Umbilical cord (tissue), 1 donor: ENCODE measurements at regions not wholly inside any gene's neighbourhood (a gene's known extent, or its start where the extent isn't known, plus 50 kb on each side); places are given as distances from the start of the nearest gene placed in this dataset.

Experiments
- DNase-seq: peaks from one replicate; pipeline ENCODE4 v3.0.0-alpha.2; 2015; ENCODE audit warnings: low spot score

GRCh38 chr22:25366876-25367466 is 147.5 kb downstream of the CRYBB2 start:
- no peak for DNase-seq

GRCh38 chr22:25367756-25368155 is 148.3 kb downstream of the CRYBB2 start:
- no peak for DNase-seq

DNA sequence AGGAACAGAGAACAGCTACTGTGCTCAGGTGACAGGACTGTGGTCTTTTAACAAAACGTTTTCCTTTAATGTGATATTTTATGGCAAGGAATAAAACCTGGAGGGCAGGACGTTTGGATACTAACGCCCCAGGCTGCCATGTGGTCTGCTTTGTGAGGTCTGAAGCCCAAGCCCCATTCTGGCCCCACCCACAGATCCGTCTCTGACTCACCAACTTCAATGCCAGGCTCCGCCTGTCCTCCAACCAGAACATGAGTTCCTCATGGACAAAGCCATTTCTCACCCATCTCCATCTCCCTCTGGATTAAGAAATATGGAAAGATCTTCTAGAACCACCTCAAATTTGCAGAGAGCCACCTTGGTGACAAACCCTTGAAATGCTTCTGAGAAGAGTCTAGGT is 148.8 kb downstream of the CRYBB2 start:
- DNase-seq, result peak; percentile 36

DNA sequence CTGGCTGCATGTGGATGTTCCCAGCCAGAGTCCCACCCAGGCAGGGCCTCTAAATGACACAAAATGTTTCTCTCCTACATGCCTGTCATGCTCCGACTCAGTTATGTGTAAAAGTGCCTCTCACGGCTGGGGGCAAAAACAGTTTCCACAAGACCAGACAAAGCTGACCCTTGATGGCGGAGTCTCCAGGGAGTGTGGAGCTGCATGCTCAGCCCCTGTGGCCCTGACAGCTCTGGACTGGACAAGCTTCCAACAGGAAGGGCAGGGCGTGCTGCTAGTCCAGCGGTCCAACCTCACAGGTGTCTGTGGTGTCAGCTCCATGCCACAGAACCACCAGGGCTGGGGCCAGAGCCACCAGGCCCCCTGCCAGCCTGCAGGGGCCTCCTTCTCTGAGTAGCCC is 149.6 kb downstream of the CRYBB2 start:
- no peak for DNase-seq

- no peak for DNase-seq
These were observed 150.9 kb downstream of the CRYBB2 start for GRCh38 chr22:25370322-25370721.

DNA sequence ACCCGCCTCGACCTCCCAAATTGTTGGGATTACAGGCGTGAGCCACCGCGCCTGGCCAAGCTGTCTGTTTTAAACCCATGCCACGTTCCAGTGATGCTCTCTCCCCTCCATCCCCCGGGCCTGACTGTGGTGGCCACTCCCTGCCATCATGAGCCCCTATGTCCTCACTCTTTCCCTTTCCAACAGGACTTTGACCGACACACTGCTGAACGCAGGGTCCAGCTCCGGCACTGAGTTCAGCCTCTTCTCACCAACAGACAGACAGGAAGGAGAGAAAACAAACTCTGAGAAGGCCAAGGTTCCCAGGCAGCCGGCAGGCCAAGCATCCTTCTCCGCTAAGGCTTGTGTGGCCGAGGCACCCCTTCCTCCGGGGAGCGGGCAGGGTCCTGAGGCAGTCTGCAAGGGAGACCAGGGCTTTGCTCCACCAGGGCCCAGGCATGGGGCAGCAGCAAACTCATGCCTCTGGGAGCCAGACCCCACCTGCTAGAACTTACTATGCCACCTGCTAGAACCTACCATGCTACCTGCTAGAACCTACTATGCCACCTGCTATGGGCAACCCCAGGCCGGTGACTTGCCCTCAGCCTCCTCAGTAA is 152.7 kb downstream of the CRYBB2 start:
- no peak for DNase-seq

DNA sequence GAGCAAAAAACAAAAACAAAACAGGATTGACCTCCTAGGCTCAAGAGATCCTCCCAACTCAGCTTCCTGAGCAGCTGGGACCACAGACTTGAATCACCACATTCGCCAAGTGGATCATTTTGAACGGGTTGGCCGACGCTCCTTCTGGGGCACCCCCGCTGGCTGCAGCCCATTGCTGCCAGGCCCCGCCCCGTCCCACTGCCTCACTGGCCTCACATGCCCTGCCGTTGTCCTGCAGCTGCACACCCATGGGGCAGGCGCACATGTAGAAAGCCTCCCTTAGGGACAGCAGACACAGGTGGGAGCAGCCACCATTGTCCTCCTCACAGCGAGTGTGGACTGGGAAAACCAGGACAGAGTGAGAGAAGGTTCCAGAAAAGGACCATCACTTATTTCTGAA is 154.5 kb downstream of the CRYBB2 start:
- no peak for DNase-seq

DNA sequence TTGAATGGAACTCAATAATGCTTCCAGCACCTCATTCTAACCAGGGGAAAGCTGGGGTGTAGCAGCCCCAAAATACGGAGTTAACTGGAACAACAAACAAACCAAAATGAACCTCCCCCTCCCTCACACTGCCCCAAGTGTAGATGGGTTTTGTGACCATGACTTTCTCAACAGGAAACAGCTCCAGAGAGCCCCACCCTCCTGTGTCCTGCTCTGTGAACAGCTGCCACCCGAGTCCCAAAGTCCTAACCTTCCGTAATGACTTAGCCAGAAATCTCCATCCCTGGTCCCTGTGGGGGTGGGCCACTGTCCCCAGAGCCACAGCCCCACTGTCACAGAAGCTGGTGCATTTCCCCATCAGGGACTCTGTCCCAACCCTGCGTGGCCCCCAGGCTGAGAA is 155.4 kb downstream of the CRYBB2 start:
- no peak for DNase-seq

- no peak for DNase-seq
These were observed 156.2 kb downstream of the CRYBB2 start for GRCh38 chr22:25375683-25376082.

GRCh38 chr22:25377699-25378098 is 158.3 kb downstream of the CRYBB2 start:
- DNase-seq, result no peak

- DNase-seq, result no peak
These were observed 160.8 kb downstream of the CRYBB2 start for GRCh38 chr22:25380122-25380747.

- DNase-seq, result no peak
These were observed 163.3 kb downstream of the CRYBB2 start for GRCh38 chr22:25382762-25383161.

DNA sequence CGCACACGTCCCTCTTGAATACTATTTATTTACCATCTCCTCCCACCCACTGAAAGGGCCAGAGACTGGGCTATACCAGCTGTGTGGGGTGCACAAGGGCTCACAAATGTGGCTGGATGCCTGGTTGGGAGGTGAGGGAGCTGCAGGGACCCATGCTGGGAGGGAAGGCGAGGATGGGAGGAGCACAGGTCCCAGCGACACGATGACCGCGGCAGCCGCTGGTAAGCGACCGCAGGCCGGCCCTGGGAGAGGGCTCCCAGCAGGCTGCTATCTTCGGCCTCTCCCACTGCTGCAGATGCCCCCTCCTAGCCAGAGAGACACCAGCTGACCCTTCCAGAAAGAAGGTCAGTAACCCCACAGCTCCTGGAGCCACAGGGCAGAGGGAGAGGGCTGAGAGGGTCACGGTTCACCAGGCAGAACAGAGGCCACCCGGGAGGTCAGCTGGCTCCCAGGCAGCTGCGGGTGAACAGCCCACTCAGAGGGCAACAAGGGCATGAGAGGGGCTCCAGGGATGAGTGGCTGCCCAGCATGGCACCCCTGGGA is 163.9 kb downstream of the CRYBB2 start:
- no peak for DNase-seq

GRCh38 chr22:25383892-25384291 is 164.5 kb downstream of the CRYBB2 start:
- DNase-seq, result no peak

- DNase-seq, result no peak
These were observed 167.1 kb downstream of the CRYBB2 start for GRCh38 chr22:25386538-25386884.

- no peak for DNase-seq
These were observed 169.0 kb downstream of the CRYBB2 start for GRCh38 chr22:25388415-25388814.

DNA sequence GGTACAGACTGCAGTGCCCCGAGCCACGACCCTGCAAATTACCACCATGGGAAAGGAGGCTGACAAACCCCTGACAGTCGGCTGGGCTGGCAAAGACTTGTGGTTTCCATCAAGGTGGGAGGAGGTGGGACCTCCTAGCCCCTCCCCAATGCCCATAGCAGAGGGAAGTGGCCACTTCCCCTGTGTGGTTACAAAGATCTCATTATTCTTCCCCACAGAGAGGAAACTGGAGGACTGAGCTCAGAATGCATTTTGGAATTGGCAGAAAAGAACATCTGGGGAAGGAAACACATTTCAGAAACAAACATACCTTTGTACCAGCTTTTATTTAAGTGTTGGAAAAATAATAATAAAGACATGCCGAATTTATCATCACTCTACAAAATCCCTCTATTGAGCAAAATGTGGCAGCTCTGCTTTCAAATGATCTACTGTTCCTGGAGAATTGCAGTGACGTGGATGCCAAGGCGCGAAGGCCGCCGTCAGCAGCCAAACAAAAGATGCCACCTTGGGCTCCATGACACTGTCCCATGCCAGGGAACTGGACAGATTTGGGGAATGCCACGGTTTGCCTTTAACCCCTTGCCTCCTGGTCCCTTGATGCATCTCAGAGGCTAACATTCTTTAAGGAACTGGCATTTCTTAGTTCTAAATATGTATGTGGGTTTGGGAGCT is 169.6 kb downstream of the CRYBB2 start:
- DNase-seq, result no peak

GRCh38 chr22:25389541-25389919 is 170.1 kb downstream of the CRYBB2 start:
- DNase-seq, result no peak

DNA sequence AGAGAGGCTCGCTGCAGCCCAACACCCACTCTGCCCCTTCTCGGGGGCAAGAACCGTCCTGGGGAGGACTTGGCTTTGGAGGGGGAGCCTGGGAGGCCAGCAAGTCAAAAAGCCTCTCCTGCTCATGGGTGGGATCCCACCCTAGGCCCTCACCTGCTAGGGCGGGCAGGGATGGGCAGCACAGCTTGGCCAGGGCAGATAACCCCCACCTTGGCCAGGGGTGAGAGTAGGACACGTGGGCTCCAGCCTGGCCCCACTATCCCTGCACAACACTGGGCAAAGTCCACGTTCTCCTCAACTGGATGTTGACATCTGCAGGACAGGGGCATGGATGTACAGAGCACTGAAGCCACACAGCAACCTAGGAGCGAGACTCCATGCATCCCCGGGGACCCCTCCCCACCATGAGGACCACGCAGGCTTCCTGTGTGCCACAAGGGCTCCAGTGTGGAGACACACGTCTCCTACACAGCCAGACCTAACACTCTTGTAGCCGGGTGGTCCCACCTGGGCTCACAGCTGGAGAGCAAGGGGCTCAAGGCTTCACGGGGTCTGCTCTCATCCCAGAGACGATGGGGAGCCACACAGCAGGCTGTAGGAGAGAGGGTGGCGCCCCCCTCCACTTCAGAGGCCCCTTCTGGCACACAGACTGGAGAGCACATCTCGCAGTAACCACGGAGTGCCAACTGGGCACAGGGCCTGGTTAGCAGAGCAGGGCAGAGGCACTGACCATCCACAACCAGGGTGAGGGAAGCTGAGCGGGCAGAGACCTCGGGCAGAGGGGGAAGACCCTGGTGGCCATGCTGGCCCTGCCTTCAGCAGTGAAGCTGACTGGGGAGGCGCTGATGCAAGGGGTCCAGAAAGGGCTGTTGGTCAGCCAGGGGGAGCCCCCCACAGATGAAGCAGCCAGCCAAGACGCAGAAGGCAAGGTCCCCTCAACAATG is 171.1 kb downstream of the CRYBB2 start:
- no peak for DNase-seq

- DNase-seq, result no peak
These were observed 171.9 kb upstream of the GRK3 start for GRCh38 chr22:25392584-25392983.

- DNase-seq, result no peak
These were observed 171.2 kb upstream of the GRK3 start for GRCh38 chr22:25393121-25393805.
